Prostate gland (tissue), 2 donors: ENCODE measurements at regions not wholly inside any gene's neighbourhood (a gene's known extent, or its start where the extent isn't known, plus 50 kb on each side); places are given as distances from the start of the nearest gene placed in this dataset.

Source experiments
- DNase-seq: peaks from one replicate; pipeline ENCODE4 v3.0.0-alpha.2; 2019; ENCODE audit warnings: low spot score
- H3K27ac ChIP-seq, 2 donors: fragments of 200-600 bp; sonication (generic); 2 replicates each; pipeline ENCODE4 v1.5.1; 2017 to 2019
- H3K27me3 ChIP-seq: fragments of 200-600 bp; sonication (generic); replicated peaks from 2 replicates; pipeline ENCODE4 v1.5.1; 2019; ENCODE audit not compliant: insufficient read depth
- H3K36me3 ChIP-seq, 2 donors: fragments of 200-600 bp; sonication (generic); 1 replicate in 1 of 2; 2 replicates in 1 of 2; pipeline versions ENCODE4 v1.5.1 to v1.8.1; 2017 to 2019
- H3K4me1 ChIP-seq: fragments of 200-600 bp; sonication (generic); replicated peaks from 2 replicates; pipeline ENCODE4 v1.5.1; 2019
- H3K4me3 ChIP-seq, 2 donors: fragments of 200-600 bp; sonication (generic); 2 replicates each; pipeline ENCODE4 v1.5.1; 2017 to 2019
- H3K9me3 ChIP-seq: fragments of 200-600 bp; sonication (generic); 2 replicates; pipeline ENCODE4 v1.5.1; 2017
- CTCF ChIP-seq, 4 experiments: fragments of 200-600 bp in 2 of 4; fragments of 450-650 bp in 2 of 4; sonication (generic) in 2 of 4; IDR thresholded peaks; 1 replicate in 3 of 4; 2 replicates in 1 of 4; pipeline ENCODE4 v1.5.1; 2016 to 2019; ENCODE audit warnings: antibody characterized with exemption in 4 of 4, mild to moderate bottlenecking in 2 of 4, moderate library complexity in 2 of 4
- POLR2A ChIP-seq: fragments of 450-650 bp; IDR thresholded peaks from one replicate; pipeline ENCODE4 v1.6.1; 2016; ENCODE audit warnings: antibody characterized with exemption, mild to moderate bottlenecking
- POLR2AphosphoS5 ChIP-seq: sonication (generic); formaldehyde crosslinking; IDR thresholded peaks from one replicate; pipeline ENCODE4 v1.6.1; 2017; ENCODE audit warnings: antibody characterized with exemption
- WGBS: methylation state at CpG from one replicate; pipeline ENCODE4 v1.1.5; 2018; 5-methylcytosine and 5-hydroxymethylcytosine counted together
- intact Hi-C: fragments of 100-400 bp; cut with DNase I; formaldehyde crosslinking; loops from one replicate; pipeline ENCODE4 v1.14.2; 2022

- WGBS, result 65% methylated on average over 2 of the region's 2 CpGs
- H3K4me3 ChIP-seq, result no peak overlapping the region
- no peaks in the 10 kb centered on the region for H3K27me3 ChIP-seq
- H3K27ac ChIP-seq, result no peak overlapping the region
- no peaks in the 10 kb centered on the region for H3K9me3 ChIP-seq
- no peak for DNase-seq
- TF ChIP-seq CTCF (IDR thresholded peaks at IDR 0.05) (no peak), POLR2AphosphoS5 (no peak), POLR2A (no peak)
- intact Hi-C loops, result no loop called here
- no peaks in the 10 kb centered on the region for H3K36me3 ChIP-seq
- no peaks in the 10 kb centered on the region for H3K4me1 ChIP-seq
Observed at GRCh38 chr9:78769690-78770089, 472.8 kb downstream of the PSAT1 start.

GRCh38 chr9:78775211-78775610 is 478.3 kb downstream of the PSAT1 start:
- Histone ChIP-seq H3K27ac (no peak overlapping the region), H3K9me3 (no peaks in the 10 kb centered on the region), H3K36me3 (no peaks in the 10 kb centered on the region), H3K4me1 (no peaks in the 10 kb centered on the region), H3K4me3 (no peak overlapping the region), H3K27me3 (no peaks in the 10 kb centered on the region)
- DNase-seq, result no peak
- TF ChIP-seq POLR2AphosphoS5 (no peak), POLR2A (no peak), CTCF (IDR thresholded peaks at IDR 0.05) (no peak)
- intact Hi-C loops, result no loop called here
- 77% methylated on average over 11 of the region's 11 CpGs for WGBS

GRCh38 chr9:78775696-78776295 is 478.9 kb downstream of the PSAT1 start:
- Histone ChIP-seq H3K27ac (no peak overlapping the region), H3K4me1 (no peaks in the 10 kb centered on the region), H3K36me3 (no peaks in the 10 kb centered on the region), H3K4me3 (no peak overlapping the region), H3K9me3 (no peaks in the 10 kb centered on the region), H3K27me3 (no peaks in the 10 kb centered on the region)
- TF ChIP-seq CTCF (IDR thresholded peaks at IDR 0.05) (no peak), POLR2AphosphoS5 (no peak), POLR2A (no peak)
- WGBS, result 76% methylated on average over 3 of the region's 3 CpGs
- intact Hi-C loops, result no loop called here
- no peak for DNase-seq

- 67% methylated on average over 4 of the region's 4 CpGs for WGBS
- H3K27me3 ChIP-seq, result no peaks in the 10 kb centered on the region
Observed at GRCh38 chr9:78777747-78778146, 480.8 kb downstream of the PSAT1 start.

More at GRCh38 chr9:78777747-78778146, 480.8 kb downstream of the PSAT1 start:
- no peaks in the 10 kb centered on the region for H3K36me3 ChIP-seq
- intact Hi-C loops, result no loop called here
- no peak for TF ChIP-seq POLR2A
- no peak for TF ChIP-seq CTCF (IDR thresholded peaks at IDR 0.05)
- TF ChIP-seq POLR2AphosphoS5, result no peak
- H3K9me3 ChIP-seq, result no peaks in the 10 kb centered on the region
- H3K4me1 ChIP-seq, result no peaks in the 10 kb centered on the region
- H3K4me3 ChIP-seq, result no peak overlapping the region
- no peak for DNase-seq
- H3K27ac ChIP-seq, result no peak overlapping the region
